ENCODE measurements at regions not wholly inside any gene's neighbourhood (a gene's known extent, or its start where the extent isn't known, plus 50 kb on each side); places are given as distances from the start of the nearest gene placed in this dataset.

DNA sequence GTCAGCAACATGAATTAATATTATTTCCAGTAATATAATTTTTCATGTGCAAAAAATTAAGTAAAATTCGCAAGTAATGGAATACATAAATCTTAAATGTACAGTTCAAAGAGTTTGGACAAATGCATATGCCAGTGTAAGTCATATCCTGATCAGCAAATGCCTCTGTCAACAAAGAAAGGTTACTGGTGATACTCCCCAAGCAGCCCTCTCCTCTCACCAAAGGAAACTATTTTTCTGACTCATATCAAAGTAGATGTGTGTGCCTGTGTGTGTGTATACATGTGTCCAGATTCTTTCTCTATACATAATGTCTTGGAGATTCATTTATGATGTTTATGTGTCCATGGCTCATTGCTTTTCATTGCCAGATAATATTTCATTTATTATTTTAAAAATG lies 1035.0 kb downstream of the SLC16A7 start (continued):
- TF ChIP-seq, protein P1, sequence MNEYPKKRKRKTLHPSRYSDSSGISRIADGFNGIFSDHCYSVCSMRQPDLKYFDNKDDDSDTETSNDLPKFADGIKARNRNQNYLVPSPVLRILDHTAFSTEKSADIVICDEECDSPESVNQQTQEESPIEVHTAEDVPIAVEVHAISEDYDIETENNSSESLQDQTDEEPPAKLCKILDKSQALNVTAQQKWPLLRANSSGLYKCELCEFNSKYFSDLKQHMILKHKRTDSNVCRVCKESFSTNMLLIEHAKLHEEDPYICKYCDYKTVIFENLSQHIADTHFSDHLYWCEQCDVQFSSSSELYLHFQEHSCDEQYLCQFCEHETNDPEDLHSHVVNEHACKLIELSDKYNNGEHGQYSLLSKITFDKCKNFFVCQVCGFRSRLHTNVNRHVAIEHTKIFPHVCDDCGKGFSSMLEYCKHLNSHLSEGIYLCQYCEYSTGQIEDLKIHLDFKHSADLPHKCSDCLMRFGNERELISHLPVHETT (CRISPR knock-in tag; conservative IDR thresholded peaks at IDR 0.05 in 1 of 2, IDR thresholded peaks at IDR 0.05 in 1 of 2): no peak
- TF ChIP-seq RB1 (IDR thresholded peaks at IDR 0.05; ENCODE audit: low read depth) (no peak), NFIX (CRISPR knock-in tag; IDR thresholded peaks at IDR 0.05; ENCODE audit: low read depth) (no peak), ZNF785 (CRISPR knock-in tag; IDR thresholded peaks at IDR 0.05) (no peak), LCOR (CRISPR knock-in tag; IDR thresholded peaks at IDR 0.05) (no peak), SIN3B (IDR thresholded peaks at IDR 0.05; ENCODE audit: low read depth) (no peak), CBX2 (IDR thresholded peaks at IDR 0.05; ENCODE audit: insufficient read depth, low read length, poor library complexity, severe bottlenecking) (no peak), ZNF75A (CRISPR knock-in tag; IDR thresholded peaks at IDR 0.05) (no peak), FOXK2 (conservative IDR thresholded peaks at IDR 0.05 in 1 of 2, IDR thresholded peaks at IDR 0.05 in 1 of 2; ENCODE audit: low read depth in 2 of 2) (no peak)
- TF ChIP-seq, protein P2, sequence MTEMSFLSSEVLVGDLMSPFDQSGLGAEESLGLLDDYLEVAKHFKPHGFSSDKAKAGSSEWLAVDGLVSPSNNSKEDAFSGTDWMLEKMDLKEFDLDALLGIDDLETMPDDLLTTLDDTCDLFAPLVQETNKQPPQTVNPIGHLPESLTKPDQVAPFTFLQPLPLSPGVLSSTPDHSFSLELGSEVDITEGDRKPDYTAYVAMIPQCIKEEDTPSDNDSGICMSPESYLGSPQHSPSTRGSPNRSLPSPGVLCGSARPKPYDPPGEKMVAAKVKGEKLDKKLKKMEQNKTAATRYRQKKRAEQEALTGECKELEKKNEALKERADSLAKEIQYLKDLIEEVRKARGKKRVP (CRISPR knock-in tag; IDR thresholded peaks at IDR 0.05): no peak

DNA sequence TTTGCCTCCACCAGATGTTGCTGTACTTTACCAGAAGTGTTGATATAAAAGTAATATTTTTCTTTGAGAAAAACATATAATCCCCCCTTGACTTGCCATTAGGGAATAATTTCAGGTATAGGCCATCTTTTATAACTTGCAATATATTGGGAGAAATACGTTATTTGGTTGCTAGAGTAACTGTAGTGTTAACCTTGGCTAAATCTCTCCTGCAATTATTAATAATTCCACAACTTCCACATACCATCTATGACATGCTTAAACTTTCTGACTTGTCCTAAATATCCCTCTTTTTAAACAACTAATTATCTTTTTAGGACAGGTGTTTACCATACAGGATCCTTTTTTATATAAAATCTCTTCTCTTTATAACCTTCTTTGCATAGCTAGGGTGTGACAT lies 1048.2 kb downstream of the SLC16A7 start:
- Histone ChIP-seq H3K9me1 (ENCODE audit: control insufficient read depth, insufficient read depth, low read length) (no peaks in the 10 kb centered on the region), H3K9ac (ENCODE audit: insufficient read depth in 1 of 2, low read depth in 2 of 2, low read length in 2 of 2) (no peak overlapping the region), H3K27me3 (ENCODE audit: control insufficient read depth in 2 of 2, insufficient read depth in 2 of 2, low read length in 2 of 2) (no peaks in the 10 kb centered on the region), H3K27ac (ENCODE audit: extremely low read depth, low read depth, low read length) (no peak overlapping the region), H3K4me3 (no peak overlapping the region), H3K4me1 (replicated peaks in 1 of 2; ENCODE audit: control insufficient read depth in 2 of 2, insufficient read depth in 2 of 2, low read length in 2 of 2) (no peaks in the 10 kb centered on the region), H2AFZ (ENCODE audit: low read depth, low read length) (no peak overlapping the region), H3K36me3 (ENCODE audit: control insufficient read depth, insufficient read depth, low read length) (no peaks in the 10 kb centered on the region), H3K9me3 (replicated peaks; ENCODE audit: control insufficient read depth, insufficient read depth, low read depth, low read length) (0 out of 2 replicates have a peak, but pooled peaks cover 1% of the 10 kb centered on the region), H4K20me1 (replicated peaks; ENCODE audit: control insufficient read depth, insufficient read depth, low read length) (no peaks in the 10 kb centered on the region), H3K4me2 (ENCODE audit: insufficient read depth, low read length) (no peak overlapping the region), H3K79me2 (ENCODE audit: control insufficient read depth, insufficient read depth, low read length) (no peaks in the 10 kb centered on the region)
- no peak for ATAC-seq
- ChIA-PET CTCF (ENCODE audit: low intra/inter-chr PET ratio) (no interaction called here), POLR2A (no interaction called here)
- in situ Hi-C loops (cut with MboI) (no loop called here), intact Hi-C loops (cut with micrococcal nuclease) (no loop called here)
- DNase-seq (ENCODE audit: extremely low read depth in 1 of 4, low spot score in 3 of 4): no peak
- no TSS peak for BruUV-seq (replicated peaks)
- FAIRE-seq: no peak
- 9% methylated on average over 1 of the region's 1 CpG for WGBS (ENCODE audit: insufficient coverage, low coverage, missing lambda C conversion rate)
- TF ChIP-seq GTF2E2 (tag; IDR thresholded peaks at IDR 0.05): no peak
- no peak for TF ChIP-seq YY1 (IDR thresholded peaks at IDR 0.05; ENCODE audit: borderline replicate concordance in 1 of 3, control insufficient read depth in 1 of 3, extremely low read depth in 1 of 3, insufficient read depth in 3 of 3, insufficient read length in 1 of 3, insufficient replicate concordance in 2 of 3, low read depth in 1 of 3, low read length in 2 of 3)
- TF ChIP-seq C11orf30 (IDR thresholded peaks at IDR 0.05; ENCODE audit: low read depth): no peak
- no peak for TF ChIP-seq MECOM (CRISPR knock-in tag; IDR thresholded peaks at IDR 0.05)
- TF ChIP-seq POLR2G (IDR thresholded peaks at IDR 0.05; ENCODE audit: low read depth, low read length): no peak
- TF ChIP-seq NCOA2 (IDR thresholded peaks at IDR 0.05; ENCODE audit: partially characterized antibody in 2 of 2): no peak
- TF ChIP-seq CEBPB (tag; IDR thresholded peaks at IDR 0.05): no peak
- no peak for TF ChIP-seq ZNF717 (CRISPR knock-in tag; IDR thresholded peaks at IDR 0.05)

Data from K562 (cell line).